ENCODE measurements at regions not wholly inside any gene's neighbourhood (a gene's known extent, or its start where the extent isn't known, plus 50 kb on each side); places are given as distances from the start of the nearest gene placed in this dataset.

- no peak overlapping the region for H3K9ac ChIP-seq (ENCODE audit: low read depth, low read length)
- no peak overlapping the region for H3K27ac ChIP-seq (ENCODE audit: low read length)
- no peaks in the 10 kb centered on the region; the same call in 1 of the 2 replicates for H3K4me1 ChIP-seq (ENCODE audit: insufficient read depth, low read length)
- no peaks in the 10 kb centered on the region for H3K36me3 ChIP-seq (ENCODE audit: insufficient read depth, low read depth, low read length)
- H3K9me3 ChIP-seq (ENCODE audit: insufficient read depth, low read depth, low read length): no peaks in the 10 kb centered on the region
- H3K27me3 ChIP-seq (ENCODE audit: insufficient read depth, low read length): no peaks in the 10 kb centered on the region
- H3K4me3 ChIP-seq (ENCODE audit: low read length): no peak overlapping the region
These were observed 334.6 kb downstream of the ARL6IP6 start for GRCh38 chr2:153052807-153053559.

GRCh38 chr2:153047220-153047619, 328.8 kb downstream of the ARL6IP6 start:
- H3K9ac ChIP-seq (ENCODE audit: low read depth, low read length): no peak overlapping the region
- H3K27ac ChIP-seq (ENCODE audit: low read length): no peak overlapping the region
- no peaks in the 10 kb centered on the region for H3K9me3 ChIP-seq (ENCODE audit: insufficient read depth, low read depth, low read length)
- no peaks in the 10 kb centered on the region for H3K36me3 ChIP-seq (ENCODE audit: insufficient read depth, low read depth, low read length)
- no peaks in the 10 kb centered on the region for H3K27me3 ChIP-seq (ENCODE audit: insufficient read depth, low read length)
- no peaks in the 10 kb centered on the region for H3K4me1 ChIP-seq (ENCODE audit: insufficient read depth, low read length)
- no peak overlapping the region for H3K4me3 ChIP-seq (ENCODE audit: low read length)

- Histone ChIP-seq H3K9ac (ENCODE audit: low read depth, low read length) (no peak overlapping the region), H3K27me3 (ENCODE audit: insufficient read depth, low read length) (no peaks in the 10 kb centered on the region), H3K36me3 (ENCODE audit: insufficient read depth, low read depth, low read length) (no peaks in the 10 kb centered on the region), H3K27ac (ENCODE audit: low read length) (no peak overlapping the region), H3K4me1 (ENCODE audit: insufficient read depth, low read length) (no peaks in the 10 kb centered on the region), H3K4me3 (ENCODE audit: low read length) (no peak overlapping the region), H3K9me3 (ENCODE audit: insufficient read depth, low read depth, low read length) (no peaks in the 10 kb centered on the region; the same call in 1 of the 2 replicates)
These were observed 325.0 kb downstream of the ARL6IP6 start for GRCh38 chr2:153043385-153043784.

- Histone ChIP-seq H3K27me3 (ENCODE audit: insufficient read depth, low read length) (no peaks in the 10 kb centered on the region), H3K27ac (ENCODE audit: low read length) (no peak overlapping the region), H3K36me3 (ENCODE audit: insufficient read depth, low read depth, low read length) (no peaks in the 10 kb centered on the region), H3K9me3 (ENCODE audit: insufficient read depth, low read depth, low read length) (no peaks in the 10 kb centered on the region), H3K4me3 (ENCODE audit: low read length) (no peak overlapping the region), H3K4me1 (ENCODE audit: insufficient read depth, low read length) (no peaks in the 10 kb centered on the region), H3K9ac (ENCODE audit: low read depth, low read length) (no peak overlapping the region)
These were observed 310.2 kb downstream of the ARL6IP6 start for GRCh38 chr2:153028626-153029025.

GRCh38 chr2:153027533-153027932, 309.1 kb downstream of the ARL6IP6 start:
- Histone ChIP-seq H3K36me3 (ENCODE audit: insufficient read depth, low read depth, low read length) (no peaks in the 10 kb centered on the region), H3K9ac (ENCODE audit: low read depth, low read length) (no peak overlapping the region), H3K27ac (ENCODE audit: low read length) (no peak overlapping the region), H3K4me1 (ENCODE audit: insufficient read depth, low read length) (no peaks in the 10 kb centered on the region), H3K4me3 (ENCODE audit: low read length) (no peak overlapping the region), H3K27me3 (ENCODE audit: insufficient read depth, low read length) (no peaks in the 10 kb centered on the region), H3K9me3 (ENCODE audit: insufficient read depth, low read depth, low read length) (no peaks in the 10 kb centered on the region)

- Histone ChIP-seq H3K27me3 (ENCODE audit: insufficient read depth, low read length) (no peaks in the 10 kb centered on the region), H3K9me3 (ENCODE audit: insufficient read depth, low read depth, low read length) (peaks cover 29% of the 10 kb centered on the region), H3K4me3 (ENCODE audit: low read length) (no peak overlapping the region), H3K9ac (ENCODE audit: low read depth, low read length) (no peak overlapping the region), H3K36me3 (ENCODE audit: insufficient read depth, low read depth, low read length) (no peaks in the 10 kb centered on the region), H3K4me1 (ENCODE audit: insufficient read depth, low read length) (no peaks in the 10 kb centered on the region), H3K27ac (ENCODE audit: low read length) (no peak overlapping the region)
These were observed 301.8 kb downstream of the ARL6IP6 start for GRCh38 chr2:153020201-153020600.

- no peaks in the 10 kb centered on the region for H3K27me3 ChIP-seq (ENCODE audit: insufficient read depth, low read length)
- no peaks in the 10 kb centered on the region for H3K4me1 ChIP-seq (ENCODE audit: insufficient read depth, low read length)
These were observed 286.8 kb downstream of the ARL6IP6 start for GRCh38 chr2:153005071-153005730.

GRCh38 chr2:153004627-153005026, 286.2 kb downstream of the ARL6IP6 start:
- Histone ChIP-seq H3K36me3 (ENCODE audit: insufficient read depth, low read depth, low read length) (no peaks in the 10 kb centered on the region), H3K4me1 (ENCODE audit: insufficient read depth, low read length) (no peaks in the 10 kb centered on the region), H3K9ac (ENCODE audit: low read depth, low read length) (no peak overlapping the region), H3K9me3 (ENCODE audit: insufficient read depth, low read depth, low read length) (no peaks in the 10 kb centered on the region), H3K27me3 (ENCODE audit: insufficient read depth, low read length) (no peaks in the 10 kb centered on the region), H3K4me3 (ENCODE audit: low read length) (no peak overlapping the region), H3K27ac (ENCODE audit: low read length) (no peak overlapping the region)

More at GRCh38 chr2:153005071-153005730, 286.8 kb downstream of the ARL6IP6 start:
- Histone ChIP-seq H3K27ac (ENCODE audit: low read length) (no peak overlapping the region), H3K9ac (ENCODE audit: low read depth, low read length) (no peak overlapping the region), H3K4me3 (ENCODE audit: low read length) (no peak overlapping the region), H3K36me3 (ENCODE audit: insufficient read depth, low read depth, low read length) (no peaks in the 10 kb centered on the region), H3K9me3 (ENCODE audit: insufficient read depth, low read depth, low read length) (no peaks in the 10 kb centered on the region)

- H3K4me3 ChIP-seq (ENCODE audit: low read length): no peak overlapping the region
- H3K27me3 ChIP-seq (ENCODE audit: insufficient read depth, low read length): no peaks in the 10 kb centered on the region
- no peak overlapping the region for H3K27ac ChIP-seq (ENCODE audit: low read length)
- H3K9me3 ChIP-seq (ENCODE audit: insufficient read depth, low read depth, low read length): peaks cover 34% of the 10 kb centered on the region
- H3K36me3 ChIP-seq (ENCODE audit: insufficient read depth, low read depth, low read length): no peaks in the 10 kb centered on the region
- no peak overlapping the region for H3K9ac ChIP-seq (ENCODE audit: low read depth, low read length)
- H3K4me1 ChIP-seq (ENCODE audit: insufficient read depth, low read length): no peaks in the 10 kb centered on the region
These were observed 255.7 kb downstream of the ARL6IP6 start for GRCh38 chr2:152974146-152974545.

GRCh38 chr2:152971685-152972084, 253.3 kb downstream of the ARL6IP6 start:
- Histone ChIP-seq H3K4me1 (ENCODE audit: insufficient read depth, low read length) (no peaks in the 10 kb centered on the region), H3K27me3 (ENCODE audit: insufficient read depth, low read length) (no peaks in the 10 kb centered on the region), H3K36me3 (ENCODE audit: insufficient read depth, low read depth, low read length) (no peaks in the 10 kb centered on the region), H3K9ac (ENCODE audit: low read depth, low read length) (no peak overlapping the region), H3K4me3 (ENCODE audit: low read length) (no peak overlapping the region), H3K9me3 (ENCODE audit: insufficient read depth, low read depth, low read length) (peaks cover 57% of the 10 kb centered on the region), H3K27ac (ENCODE audit: low read length) (no peak overlapping the region)

- H3K27me3 ChIP-seq (ENCODE audit: insufficient read depth, low read length): no peaks in the 10 kb centered on the region
- H3K4me3 ChIP-seq (ENCODE audit: low read length): no peak overlapping the region
- H3K27ac ChIP-seq (ENCODE audit: low read length): no peak overlapping the region
- H3K9me3 ChIP-seq (ENCODE audit: insufficient read depth, low read depth, low read length): peaks cover 14% of the 10 kb centered on the region; the same call in 1 of the 2 replicates
- no peaks in the 10 kb centered on the region for H3K36me3 ChIP-seq (ENCODE audit: insufficient read depth, low read depth, low read length)
- no peak overlapping the region for H3K9ac ChIP-seq (ENCODE audit: low read depth, low read length)
- no peaks in the 10 kb centered on the region for H3K4me1 ChIP-seq (ENCODE audit: insufficient read depth, low read length)
These were observed 244.0 kb downstream of the ARL6IP6 start for GRCh38 chr2:152962446-152962845.

- Histone ChIP-seq H3K27ac (ENCODE audit: low read length) (no peak overlapping the region), H3K36me3 (ENCODE audit: insufficient read depth, low read depth, low read length) (no peaks in the 10 kb centered on the region), H3K9ac (ENCODE audit: low read depth, low read length) (no peak overlapping the region), H3K9me3 (ENCODE audit: insufficient read depth, low read depth, low read length) (peaks cover 4% of the 10 kb centered on the region; the same call in 1 of the 2 replicates), H3K27me3 (ENCODE audit: insufficient read depth, low read length) (no peaks in the 10 kb centered on the region), H3K4me1 (ENCODE audit: insufficient read depth, low read length) (no peaks in the 10 kb centered on the region), H3K4me3 (ENCODE audit: low read length) (no peak overlapping the region)
These were observed 242.9 kb downstream of the ARL6IP6 start for GRCh38 chr2:152961351-152961750.
